Adrenal gland (tissue), 5 donors: ENCODE measurements at regions not wholly inside any gene's neighbourhood (a gene's known extent, or its start where the extent isn't known, plus 50 kb on each side); places are given as distances from the start of the nearest gene placed in this dataset.

Experiments
- POLR2A ChIP-seq, 2 donors: fragments of 450-650 bp; IDR thresholded peaks; one replicate each; pipeline ENCODE4 v1.6.1; 2017; ENCODE audit warnings: antibody characterized with exemption in 2 of 2, mild to moderate bottlenecking in 2 of 2, moderate library complexity in 1 of 2
- TF ChIP-seq, protein P1 (sequence below), 6 experiments: fragments of 450-650 bp in 4 of 6; fragments of 200-600 bp in 2 of 6; sonication (generic) in 1 of 6; IDR thresholded peaks; 1 replicate in 5 of 6; 2 replicates in 1 of 6; pipeline versions ENCODE4 v1.5.1 to v1.8.0; 2016 to 2021; ENCODE audit warnings: antibody characterized with exemption in 6 of 6, mild to moderate bottlenecking in 2 of 6, moderate library complexity in 1 of 6
- donor health status: DM: no; HTN: no; CAD: no.

DNA sequence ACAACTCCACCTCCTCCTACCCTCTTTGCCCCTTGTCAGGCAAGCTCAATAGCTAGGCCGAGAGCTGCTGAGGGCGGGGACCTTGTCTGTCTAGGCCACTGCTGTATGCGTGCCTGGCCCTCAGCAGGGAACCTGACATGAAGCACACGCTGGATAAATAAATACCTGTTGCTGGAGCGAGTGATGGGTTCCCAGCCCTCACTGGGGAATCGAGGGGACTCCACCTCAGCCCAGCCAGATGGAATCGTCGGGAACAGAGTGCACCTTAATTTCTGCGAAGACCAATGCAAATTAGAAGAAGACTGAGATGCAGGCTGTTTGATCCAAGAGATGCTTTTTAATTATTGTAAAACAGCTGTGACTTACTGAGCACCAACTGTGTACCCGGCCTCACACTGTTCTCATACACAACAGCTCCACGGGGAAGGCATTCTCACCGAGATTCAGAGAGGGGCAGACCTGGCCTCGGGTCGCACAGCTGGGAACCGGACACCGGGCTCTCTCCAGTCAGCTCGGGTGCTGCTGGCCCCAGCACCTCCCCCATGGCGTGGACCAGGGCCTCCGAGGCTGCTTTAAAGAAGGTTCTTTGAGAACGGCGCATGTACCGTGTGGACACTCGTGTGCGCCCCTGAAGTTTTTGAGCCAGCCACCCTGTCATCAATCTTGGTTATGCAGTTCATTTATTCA is 109.7 kb upstream of the IER5L start:
- TF ChIP-seq, protein P1, sequence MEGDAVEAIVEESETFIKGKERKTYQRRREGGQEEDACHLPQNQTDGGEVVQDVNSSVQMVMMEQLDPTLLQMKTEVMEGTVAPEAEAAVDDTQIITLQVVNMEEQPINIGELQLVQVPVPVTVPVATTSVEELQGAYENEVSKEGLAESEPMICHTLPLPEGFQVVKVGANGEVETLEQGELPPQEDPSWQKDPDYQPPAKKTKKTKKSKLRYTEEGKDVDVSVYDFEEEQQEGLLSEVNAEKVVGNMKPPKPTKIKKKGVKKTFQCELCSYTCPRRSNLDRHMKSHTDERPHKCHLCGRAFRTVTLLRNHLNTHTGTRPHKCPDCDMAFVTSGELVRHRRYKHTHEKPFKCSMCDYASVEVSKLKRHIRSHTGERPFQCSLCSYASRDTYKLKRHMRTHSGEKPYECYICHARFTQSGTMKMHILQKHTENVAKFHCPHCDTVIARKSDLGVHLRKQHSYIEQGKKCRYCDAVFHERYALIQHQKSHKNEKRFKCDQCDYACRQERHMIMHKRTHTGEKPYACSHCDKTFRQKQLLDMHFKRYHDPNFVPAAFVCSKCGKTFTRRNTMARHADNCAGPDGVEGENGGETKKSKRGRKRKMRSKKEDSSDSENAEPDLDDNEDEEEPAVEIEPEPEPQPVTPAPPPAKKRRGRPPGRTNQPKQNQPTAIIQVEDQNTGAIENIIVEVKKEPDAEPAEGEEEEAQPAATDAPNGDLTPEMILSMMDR (IDR thresholded peaks at IDR 0.05) = no peak
- TF ChIP-seq POLR2A (IDR thresholded peaks at IDR 0.05) = no peak
